ENCODE measurements at regions not wholly inside any gene's neighbourhood (a gene's known extent, or its start where the extent isn't known, plus 50 kb on each side); places are given as distances from the start of the nearest gene placed in this dataset.

GRCh38 chr9:118170032-118170955, 466.1 kb downstream of the TLR4 start:
- DNase-seq (ENCODE audit: insufficient read length, low spot score) (no peak), FAIRE-seq (no peak)
- TF ChIP-seq SPI1 (IDR thresholded peaks at IDR 0.05; ENCODE audit: low read depth, low read length) (no peak), POLR2A (IDR thresholded peaks at IDR 0.05; ENCODE audit: low read depth, low read length) (no peak), POLR2AphosphoS5 (IDR thresholded peaks at IDR 0.05; ENCODE audit: low read depth, low read length) (no peak), TAF1 (IDR thresholded peaks at IDR 0.05; ENCODE audit: low read depth, low read length) (no peak), PAX5 (IDR thresholded peaks at IDR 0.05; ENCODE audit: insufficient read depth, low read length, severe bottlenecking) (no peak), POU2F2 (IDR thresholded peaks at IDR 0.05; ENCODE audit: low read depth, low read length) (no peak)

GRCh38 chr9:118177241-118177640, 473.0 kb downstream of the TLR4 start:
- FAIRE-seq (no peak), DNase-seq (ENCODE audit: insufficient read length, low spot score) (no peak)
- TF ChIP-seq SPI1 (IDR thresholded peaks at IDR 0.05; ENCODE audit: low read depth, low read length) (no peak), PAX5 (IDR thresholded peaks at IDR 0.05; ENCODE audit: insufficient read depth, low read length, severe bottlenecking) (no peak), TAF1 (IDR thresholded peaks at IDR 0.05; ENCODE audit: low read depth, low read length) (no peak), POU2F2 (IDR thresholded peaks at IDR 0.05; ENCODE audit: low read depth, low read length) (no peak), POLR2A (IDR thresholded peaks at IDR 0.05; ENCODE audit: low read depth, low read length) (no peak), POLR2AphosphoS5 (IDR thresholded peaks at IDR 0.05; ENCODE audit: low read depth, low read length) (no peak)

GRCh38 chr9:118183576-118183975, 479.4 kb downstream of the TLR4 start:
- FAIRE-seq, result no peak
- no peak for DNase-seq (ENCODE audit: insufficient read length, low spot score)
- TF ChIP-seq PAX5 (IDR thresholded peaks at IDR 0.05; ENCODE audit: insufficient read depth, low read length, severe bottlenecking) (no peak), TAF1 (IDR thresholded peaks at IDR 0.05; ENCODE audit: low read depth, low read length) (no peak), POLR2A (IDR thresholded peaks at IDR 0.05; ENCODE audit: low read depth, low read length) (no peak), SPI1 (IDR thresholded peaks at IDR 0.05; ENCODE audit: low read depth, low read length) (no peak), POU2F2 (IDR thresholded peaks at IDR 0.05; ENCODE audit: low read depth, low read length) (no peak)

GRCh38 chr9:118187408-118187807, 483.2 kb downstream of the TLR4 start:
- no peak for FAIRE-seq

GRCh38 chr9:118189615-118190014, 485.4 kb downstream of the TLR4 start:
- TF ChIP-seq POLR2AphosphoS5 (IDR thresholded peaks at IDR 0.05; ENCODE audit: low read depth, low read length) (no peak), TAF1 (IDR thresholded peaks at IDR 0.05; ENCODE audit: low read depth, low read length) (no peak), POU2F2 (IDR thresholded peaks at IDR 0.05; ENCODE audit: low read depth, low read length) (no peak), PAX5 (IDR thresholded peaks at IDR 0.05; ENCODE audit: insufficient read depth, low read length, severe bottlenecking) (no peak), POLR2A (IDR thresholded peaks at IDR 0.05; ENCODE audit: low read depth, low read length) (no peak), SPI1 (IDR thresholded peaks at IDR 0.05; ENCODE audit: low read depth, low read length) (no peak)
- no peak for FAIRE-seq
- DNase-seq (ENCODE audit: insufficient read length, low spot score), result no peak

More at GRCh38 chr9:118187408-118187807, 483.2 kb downstream of the TLR4 start:
- TF ChIP-seq TAF1 (IDR thresholded peaks at IDR 0.05; ENCODE audit: low read depth, low read length) (no peak), POU2F2 (IDR thresholded peaks at IDR 0.05; ENCODE audit: low read depth, low read length) (no peak), POLR2A (IDR thresholded peaks at IDR 0.05; ENCODE audit: low read depth, low read length) (no peak), POLR2AphosphoS5 (IDR thresholded peaks at IDR 0.05; ENCODE audit: low read depth, low read length) (no peak), PAX5 (IDR thresholded peaks at IDR 0.05; ENCODE audit: insufficient read depth, low read length, severe bottlenecking) (no peak), SPI1 (IDR thresholded peaks at IDR 0.05; ENCODE audit: low read depth, low read length) (no peak)
- no peak for DNase-seq (ENCODE audit: insufficient read length, low spot score)

- FAIRE-seq (no peak), DNase-seq (ENCODE audit: insufficient read length, low spot score) (no peak)
- TF ChIP-seq TAF1 (IDR thresholded peaks at IDR 0.05; ENCODE audit: low read depth, low read length) (no peak), POLR2A (IDR thresholded peaks at IDR 0.05; ENCODE audit: low read depth, low read length) (no peak), POU2F2 (IDR thresholded peaks at IDR 0.05; ENCODE audit: low read depth, low read length) (no peak), SPI1 (IDR thresholded peaks at IDR 0.05; ENCODE audit: low read depth, low read length) (no peak), POLR2AphosphoS5 (IDR thresholded peaks at IDR 0.05; ENCODE audit: low read depth, low read length) (no peak), PAX5 (IDR thresholded peaks at IDR 0.05; ENCODE audit: insufficient read depth, low read length, severe bottlenecking) (no peak)
Measured at GRCh38 chr9:118192807-118193206, 488.6 kb downstream of the TLR4 start.

- DNase-seq (ENCODE audit: insufficient read length, low spot score) (no peak), FAIRE-seq (no peak)
- TF ChIP-seq PAX5 (IDR thresholded peaks at IDR 0.05; ENCODE audit: insufficient read depth, low read length, severe bottlenecking), result no peak
- TF ChIP-seq POU2F2 (IDR thresholded peaks at IDR 0.05; ENCODE audit: low read depth, low read length), result no peak
- no peak for TF ChIP-seq TAF1 (IDR thresholded peaks at IDR 0.05; ENCODE audit: low read depth, low read length)
- TF ChIP-seq POLR2AphosphoS5 (IDR thresholded peaks at IDR 0.05; ENCODE audit: low read depth, low read length), result no peak
- no peak for TF ChIP-seq POLR2A (IDR thresholded peaks at IDR 0.05; ENCODE audit: low read depth, low read length)
- TF ChIP-seq SPI1 (IDR thresholded peaks at IDR 0.05; ENCODE audit: low read depth, low read length), result no peak
Measured at GRCh38 chr9:118209343-118209742, 505.1 kb downstream of the TLR4 start.

- FAIRE-seq (no peak), DNase-seq (ENCODE audit: insufficient read length, low spot score) (no peak)
- no peak for TF ChIP-seq SPI1 (IDR thresholded peaks at IDR 0.05; ENCODE audit: low read depth, low read length)
- TF ChIP-seq POLR2A (IDR thresholded peaks at IDR 0.05; ENCODE audit: low read depth, low read length), result no peak
- TF ChIP-seq POU2F2 (IDR thresholded peaks at IDR 0.05; ENCODE audit: low read depth, low read length), result no peak
Measured at GRCh38 chr9:118215549-118215948, 511.3 kb downstream of the TLR4 start.

GRCh38 chr9:118222375-118222774, 518.2 kb downstream of the TLR4 start:
- TF ChIP-seq POU2F2 (IDR thresholded peaks at IDR 0.05; ENCODE audit: low read depth, low read length) (no peak), SPI1 (IDR thresholded peaks at IDR 0.05; ENCODE audit: low read depth, low read length) (no peak), POLR2A (IDR thresholded peaks at IDR 0.05; ENCODE audit: low read depth, low read length) (no peak), TAF1 (IDR thresholded peaks at IDR 0.05; ENCODE audit: low read depth, low read length) (no peak), PAX5 (IDR thresholded peaks at IDR 0.05; ENCODE audit: insufficient read depth, low read length, severe bottlenecking) (no peak), POLR2AphosphoS5 (IDR thresholded peaks at IDR 0.05; ENCODE audit: low read depth, low read length) (no peak)
- DNase-seq (ENCODE audit: insufficient read length, low spot score) (no peak), FAIRE-seq (no peak)

Measured in GM12891 (cell line).